Activated T-cell treated with anti-CD3 and anti-CD28 coated beads, Interleukin-2, amount 50 U/mL, for 24 hours (primary cell): ENCODE measurements at regions not wholly inside any gene's neighbourhood (a gene's known extent, or its start where the extent isn't known, plus 50 kb on each side); places are given as distances from the start of the nearest gene placed in this dataset.
"Not testable (repeated sequence)": the region's sequence is repeated elsewhere in the genome, so short reads cannot be mapped to it uniquely, and the experiment has no call there.

Source experiments
- DNase-seq: peaks from one replicate; pipeline ENCODE4 v3.0.0-alpha.2; 2020
- H3K27ac Mint-ChIP-seq: 2 replicates; pipeline ENCODE4 v1.8.0; 2020; ENCODE audit warnings: mild to moderate bottlenecking, mixed read lengths
- H3K27me3 Mint-ChIP-seq: 2 replicates; pipeline ENCODE4 v1.8.0; 2020; ENCODE audit warnings: mixed read lengths
- H3K36me3 Mint-ChIP-seq: 2 replicates; pipeline ENCODE4 v1.8.0; 2020; ENCODE audit warnings: low read depth, mixed read lengths
- H3K4me1 Mint-ChIP-seq: 2 replicates; pipeline ENCODE4 v1.8.0; 2020; ENCODE audit warnings: low read depth, mixed read lengths
- H3K4me3 Mint-ChIP-seq: 2 replicates; pipeline ENCODE4 v1.8.0; 2020; ENCODE audit warnings: mild to moderate bottlenecking, moderate library complexity, mixed read lengths
- H3K9me3 Mint-ChIP-seq: 2 replicates; pipeline ENCODE4 v1.8.0; 2020; ENCODE audit warnings: mixed read lengths

- H3K36me3 Mint-ChIP-seq, result no peaks in the 10 kb centered on the region
- no peaks in the 10 kb centered on the region for H3K9me3 Mint-ChIP-seq
- H3K4me1 Mint-ChIP-seq, result peaks cover 1% of the 10 kb centered on the region
- H3K27me3 Mint-ChIP-seq, result peaks cover 34% of the 10 kb centered on the region
- no peak overlapping the region for H3K27ac Mint-ChIP-seq
- H3K4me3 Mint-ChIP-seq, result no peak overlapping the region
- no peak for DNase-seq
Measured at GRCh38 chr12:105445649-105446048, 115.2 kb downstream of the C12orf75 start.

GRCh38 chr12:105446460-105446859 lies 116.0 kb downstream of the C12orf75 start:
- not testable (repeated sequence) for H3K27ac Mint-ChIP-seq, H3K36me3 Mint-ChIP-seq, DNase-seq, H3K4me3 Mint-ChIP-seq, H3K4me1 Mint-ChIP-seq, H3K9me3 Mint-ChIP-seq
- H3K27me3 Mint-ChIP-seq, result peaks cover 39% of the 10 kb centered on the region

- H3K4me1 Mint-ChIP-seq, result peaks cover 1% of the 10 kb centered on the region
- H3K27ac Mint-ChIP-seq, result no peak overlapping the region
Measured at GRCh38 chr12:105449431-105449830, 118.9 kb downstream of the C12orf75 start.

GRCh38 chr12:105451211-105451610 lies 120.7 kb downstream of the C12orf75 start:
- Mint-ChIP-seq H3K4me3 (no peak overlapping the region), H3K27ac (no peak overlapping the region), H3K36me3 (no peaks in the 10 kb centered on the region), H3K4me1 (no peaks in the 10 kb centered on the region), H3K27me3 (peaks cover 13% of the 10 kb centered on the region), H3K9me3 (no peaks in the 10 kb centered on the region)
- no peak for DNase-seq

More at GRCh38 chr12:105449431-105449830, 118.9 kb downstream of the C12orf75 start:
- Mint-ChIP-seq H3K36me3 (no peaks in the 10 kb centered on the region), H3K27me3 (peaks cover 17% of the 10 kb centered on the region), H3K4me3 (no peak overlapping the region), H3K9me3 (no peaks in the 10 kb centered on the region)
- DNase-seq, result no peak

GRCh38 chr12:105451798-105452197 lies 121.3 kb downstream of the C12orf75 start:
- H3K9me3 Mint-ChIP-seq, result no peaks in the 10 kb centered on the region
- no peaks in the 10 kb centered on the region for H3K4me1 Mint-ChIP-seq
- DNase-seq, result no peak
- H3K4me3 Mint-ChIP-seq, result no peak overlapping the region
- peaks cover 15% of the 10 kb centered on the region for H3K27me3 Mint-ChIP-seq
- H3K36me3 Mint-ChIP-seq, result no peaks in the 10 kb centered on the region
- no peak overlapping the region for H3K27ac Mint-ChIP-seq

GRCh38 chr12:105453316-105453715 lies 122.8 kb downstream of the C12orf75 start:
- DNase-seq, result no peak
- no peaks in the 10 kb centered on the region for H3K4me1 Mint-ChIP-seq
- H3K27me3 Mint-ChIP-seq, result peaks cover 15% of the 10 kb centered on the region
- H3K36me3 Mint-ChIP-seq, result no peaks in the 10 kb centered on the region
- H3K27ac Mint-ChIP-seq, result no peak overlapping the region
- no peak overlapping the region for H3K4me3 Mint-ChIP-seq
- H3K9me3 Mint-ChIP-seq, result no peaks in the 10 kb centered on the region

GRCh38 chr12:105454688-105455087 lies 124.2 kb downstream of the C12orf75 start:
- no peak for DNase-seq
- Mint-ChIP-seq H3K4me3 (no peak overlapping the region), H3K27ac (no peak overlapping the region), H3K9me3 (no peaks in the 10 kb centered on the region), H3K4me1 (no peaks in the 10 kb centered on the region), H3K36me3 (no peaks in the 10 kb centered on the region), H3K27me3 (peaks cover 15% of the 10 kb centered on the region)

- H3K9me3 Mint-ChIP-seq, result no peaks in the 10 kb centered on the region
- no peaks in the 10 kb centered on the region for H3K4me1 Mint-ChIP-seq
- DNase-seq, result no peak
- no peaks in the 10 kb centered on the region for H3K36me3 Mint-ChIP-seq
- H3K27me3 Mint-ChIP-seq, result peaks cover 15% of the 10 kb centered on the region
- no peak overlapping the region for H3K27ac Mint-ChIP-seq
- H3K4me3 Mint-ChIP-seq, result no peak overlapping the region
Measured at GRCh38 chr12:105455261-105455660, 124.8 kb downstream of the C12orf75 start.

GRCh38 chr12:105457026-105457425 lies 126.5 kb downstream of the C12orf75 start:
- Mint-ChIP-seq H3K4me1 (no peaks in the 10 kb centered on the region), H3K27ac (no peak overlapping the region), H3K27me3 (peaks cover 7% of the 10 kb centered on the region), H3K36me3 (no peaks in the 10 kb centered on the region), H3K4me3 (no peak overlapping the region), H3K9me3 (no peaks in the 10 kb centered on the region)
- DNase-seq, result no peak

GRCh38 chr12:105459760-105460330 lies 129.4 kb downstream of the C12orf75 start:
- no peak for DNase-seq
- Mint-ChIP-seq H3K27ac (no peak overlapping the region), H3K9me3 (no peaks in the 10 kb centered on the region), H3K4me3 (no peak overlapping the region), H3K36me3 (no peaks in the 10 kb centered on the region), H3K4me1 (no peaks in the 10 kb centered on the region), H3K27me3 (peaks cover 8% of the 10 kb centered on the region)

- no peaks in the 10 kb centered on the region for H3K9me3 Mint-ChIP-seq
- no peak overlapping the region for H3K4me3 Mint-ChIP-seq
- peaks cover 12% of the 10 kb centered on the region for H3K27me3 Mint-ChIP-seq
- H3K27ac Mint-ChIP-seq, result no peak overlapping the region
- no peaks in the 10 kb centered on the region for H3K4me1 Mint-ChIP-seq
- H3K36me3 Mint-ChIP-seq, result no peaks in the 10 kb centered on the region
- DNase-seq, result no peak
Measured at GRCh38 chr12:105461271-105461943, 130.9 kb downstream of the C12orf75 start.

- no peak for DNase-seq
- Mint-ChIP-seq H3K9me3 (no peaks in the 10 kb centered on the region), H3K27me3 (peaks cover 6% of the 10 kb centered on the region), H3K4me3 (no peak overlapping the region), H3K4me1 (no peaks in the 10 kb centered on the region), H3K27ac (no peak overlapping the region), H3K36me3 (no peaks in the 10 kb centered on the region)
Measured at GRCh38 chr12:105461944-105462762, 131.7 kb downstream of the C12orf75 start.

GRCh38 chr12:105462831-105463230 lies 132.3 kb downstream of the C12orf75 start:
- no peaks in the 10 kb centered on the region for H3K36me3 Mint-ChIP-seq
- H3K4me1 Mint-ChIP-seq, result no peaks in the 10 kb centered on the region
- no peaks in the 10 kb centered on the region for H3K9me3 Mint-ChIP-seq
- no peak overlapping the region for H3K27ac Mint-ChIP-seq
- DNase-seq, result no peak
- peaks cover 9% of the 10 kb centered on the region for H3K27me3 Mint-ChIP-seq
- no peak overlapping the region for H3K4me3 Mint-ChIP-seq

- Mint-ChIP-seq H3K9me3 (no peaks in the 10 kb centered on the region), H3K36me3 (no peaks in the 10 kb centered on the region), H3K4me1 (no peaks in the 10 kb centered on the region), H3K4me3 (no peak overlapping the region), H3K27ac (no peak overlapping the region), H3K27me3 (peaks cover 17% of the 10 kb centered on the region)
- no peak for DNase-seq
Measured at GRCh38 chr12:105464406-105464805, 133.9 kb downstream of the C12orf75 start.
